Midbrain (tissue), 1 donor: ENCODE measurements at regions not wholly inside any gene's neighbourhood (a gene's known extent, or its start where the extent isn't known, plus 50 kb on each side); places are given as distances from the start of the nearest gene placed in this dataset.
A peak's percentile ranks its signal among the peaks of the same experiment; 100 is the strongest.
"Not testable (repeated sequence)": the region's sequence is repeated elsewhere in the genome, so short reads cannot be mapped to it uniquely, and the experiment has no call there.

Source experiments
- DNase-seq: peaks from one replicate; lab custom pipeline; 2025; lab: John Stamatoyannopoulos, UW

GRCh38 chr5:97936231-97936630 is 753.2 kb upstream of the RIOK2 start:
- DNase-seq = peak; percentile 8

- no peak for DNase-seq
Observed at GRCh38 chr5:97937846-97938245, 754.8 kb upstream of the RIOK2 start.

GRCh38 chr5:97943036-97943435 is 760.0 kb upstream of the RIOK2 start:
- no peak for DNase-seq

GRCh38 chr5:97951139-97951538 is 768.1 kb upstream of the RIOK2 start:
- DNase-seq = no peak

DNA sequence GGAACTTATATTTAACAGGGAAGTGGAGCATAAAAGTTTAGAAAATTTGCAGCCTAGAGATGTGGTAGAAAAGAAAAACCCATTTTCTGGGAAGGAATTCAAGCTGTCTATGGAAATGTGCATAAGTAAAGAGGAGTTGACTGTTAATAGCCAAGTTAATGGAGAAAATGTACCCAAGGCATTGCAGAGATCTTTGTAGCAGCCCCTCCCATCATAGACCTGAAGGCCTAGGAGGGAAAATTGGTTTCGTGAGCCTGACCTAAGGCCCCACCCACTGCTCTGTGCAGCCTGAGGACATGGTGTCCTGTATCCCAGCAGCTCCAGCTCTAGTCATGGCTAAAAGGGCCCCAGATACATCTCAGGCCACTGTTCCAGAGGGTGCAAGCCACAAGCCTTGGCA is 772.4 kb upstream of the RIOK2 start:
- DNase-seq = no peak

DNA sequence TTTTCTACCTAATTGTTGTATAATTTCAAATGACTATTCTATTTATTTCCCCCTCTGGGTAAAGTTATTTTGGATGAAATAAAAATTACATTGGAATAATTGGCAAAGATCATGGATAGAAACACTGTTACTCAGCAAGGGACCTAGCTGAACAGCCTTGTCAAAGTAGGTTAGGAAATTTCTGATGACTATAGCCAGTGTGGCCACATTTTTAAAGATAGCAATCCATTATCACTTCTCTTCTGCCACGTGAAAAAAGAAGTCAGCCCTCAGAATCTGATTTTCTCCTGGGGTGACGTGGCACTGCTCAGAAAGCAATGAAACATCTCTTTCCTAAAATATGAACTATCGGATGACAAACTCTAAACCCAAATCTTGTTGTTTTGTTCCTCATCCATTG is 784.2 kb upstream of the RIOK2 start:
- DNase-seq = no peak

GRCh38 chr5:97968346-97968745 is 785.3 kb upstream of the RIOK2 start:
- no peak for DNase-seq

DNA sequence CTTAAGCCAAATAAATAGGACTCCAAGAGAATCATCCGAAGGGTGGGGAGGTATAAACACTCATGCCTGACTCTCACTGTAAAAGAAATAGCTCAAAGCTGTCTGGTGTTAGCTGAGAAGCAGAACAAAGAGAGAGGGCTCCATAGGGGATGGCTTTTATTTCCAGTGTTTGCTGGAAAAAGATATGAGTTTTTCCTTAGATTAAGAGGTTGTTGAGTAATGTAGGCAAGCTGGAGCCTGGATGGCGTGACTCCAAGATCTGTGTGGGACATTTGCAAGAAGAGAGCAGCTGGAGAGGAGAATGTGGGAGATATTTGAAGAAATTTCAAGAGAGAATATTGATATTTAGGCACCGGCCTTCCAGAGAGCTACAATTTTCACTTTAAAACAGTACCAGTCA is 793.7 kb upstream of the RGMB start:
- no peak for DNase-seq

- no peak for DNase-seq
Observed at GRCh38 chr5:97980291-97980690, 793.2 kb upstream of the RGMB start.

GRCh38 chr5:97986069-97986468 is 787.4 kb upstream of the RGMB start:
- no peak for DNase-seq

GRCh38 chr5:97991236-97991635 is 782.2 kb upstream of the RGMB start:
- DNase-seq = no peak

- DNase-seq = peak; percentile 82
Observed at GRCh38 chr5:97998941-97999340, 774.5 kb upstream of the RGMB start.

DNA sequence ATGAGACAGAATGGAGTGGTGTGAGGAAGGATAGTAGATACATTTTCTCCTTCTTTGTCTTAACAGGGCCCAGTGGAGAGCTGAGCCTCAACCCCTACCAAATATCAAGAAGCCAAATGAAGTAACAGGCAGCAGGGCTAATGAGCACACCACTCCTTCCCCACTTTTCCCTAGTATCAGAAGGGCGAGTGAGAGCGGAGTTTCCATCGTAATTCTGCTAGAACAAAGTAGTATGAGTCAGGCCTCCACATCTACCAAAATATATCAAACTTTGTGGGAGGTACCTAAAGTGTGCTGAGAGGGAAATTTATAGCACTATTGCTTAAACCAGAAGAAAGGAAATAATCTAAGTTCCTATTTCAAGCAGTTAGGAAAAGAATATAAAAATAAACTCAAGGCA is 769.0 kb upstream of the RGMB start:
- DNase-seq = no peak

DNA sequence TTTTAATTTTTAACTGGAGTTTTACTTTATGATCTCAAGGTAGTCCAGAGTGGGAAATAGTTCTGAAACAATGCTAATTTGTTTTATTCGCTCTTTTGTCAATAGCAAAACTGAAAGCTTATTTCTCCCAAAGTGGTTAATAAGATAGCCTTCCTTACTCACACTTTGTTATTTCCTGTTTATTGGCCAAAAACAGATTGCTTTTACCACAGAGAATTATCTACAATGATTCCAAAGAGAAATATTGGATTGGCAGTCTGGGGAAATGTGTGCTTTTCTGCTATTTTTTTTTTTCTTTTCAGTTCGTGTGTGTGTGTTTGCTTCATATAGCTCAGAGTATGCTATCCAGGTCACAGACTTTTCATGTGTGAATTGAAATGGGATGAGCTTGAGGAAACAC is 756.7 kb upstream of the RGMB start:
- no peak for DNase-seq

DNA sequence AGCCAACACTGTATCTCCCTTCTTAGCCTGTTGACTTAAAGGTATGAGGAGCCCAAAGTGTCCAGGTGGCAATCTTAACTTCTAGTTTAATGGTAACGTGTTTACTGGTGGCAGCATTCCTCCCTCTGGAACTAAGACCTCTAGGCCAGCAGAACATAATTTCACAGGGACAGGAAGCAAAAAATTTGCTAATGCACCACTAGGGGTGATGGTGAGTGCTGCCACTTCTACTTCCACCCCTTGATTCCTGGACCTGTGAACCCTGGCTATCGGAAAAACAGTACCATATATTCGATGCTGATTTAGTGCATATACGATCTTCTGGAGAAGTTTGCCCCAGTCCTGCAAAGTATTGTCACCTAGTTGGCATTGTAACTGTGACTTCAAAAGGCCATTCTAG is 743.2 kb upstream of the RGMB start:
- not testable (repeated sequence) for DNase-seq

GRCh38 chr5:98031036-98031435 is 742.4 kb upstream of the RGMB start:
- DNase-seq = not testable (repeated sequence)

- DNase-seq = no peak
Observed at GRCh38 chr5:98031496-98031895, 742.0 kb upstream of the RGMB start.

DNA sequence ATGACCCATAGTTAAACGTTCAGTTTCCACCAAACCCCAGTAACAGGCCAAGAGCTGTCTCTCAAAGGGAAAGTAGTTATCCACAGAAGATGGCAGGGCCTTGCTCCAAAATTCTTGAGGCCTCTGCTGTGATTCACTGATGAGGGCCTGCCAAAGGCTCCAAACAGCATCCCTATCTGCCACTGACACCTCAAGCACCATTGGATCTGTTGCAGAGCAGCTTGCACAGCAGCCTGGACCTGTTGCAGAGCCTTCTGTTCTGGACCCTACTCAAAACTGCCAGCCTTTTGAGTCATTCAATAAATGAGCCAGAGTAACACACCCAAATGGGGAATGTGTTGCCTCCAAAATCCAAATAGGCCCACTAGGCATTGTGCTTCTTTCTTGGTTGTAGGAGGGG is 741.5 kb upstream of the RGMB start:
- DNase-seq = no peak

DNA sequence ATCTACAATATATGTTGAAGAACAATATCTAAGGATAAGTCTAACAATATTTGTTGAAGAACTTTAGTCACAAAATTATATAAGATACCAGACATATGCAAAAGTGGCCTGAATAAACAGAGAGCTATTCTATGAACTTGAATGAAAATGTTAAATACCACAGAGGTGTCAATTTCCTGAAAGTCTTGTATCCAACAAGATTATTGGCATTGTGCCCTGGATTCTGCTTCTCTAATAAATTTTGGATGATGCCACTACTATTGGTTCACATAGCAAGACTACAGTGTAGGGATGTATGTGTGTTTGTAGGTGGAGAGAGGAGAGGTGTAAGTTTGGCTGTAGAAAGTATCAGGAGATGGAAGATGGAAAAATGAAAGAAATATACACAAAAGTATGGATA is 731.8 kb upstream of the RGMB start:
- no peak for DNase-seq

DNA sequence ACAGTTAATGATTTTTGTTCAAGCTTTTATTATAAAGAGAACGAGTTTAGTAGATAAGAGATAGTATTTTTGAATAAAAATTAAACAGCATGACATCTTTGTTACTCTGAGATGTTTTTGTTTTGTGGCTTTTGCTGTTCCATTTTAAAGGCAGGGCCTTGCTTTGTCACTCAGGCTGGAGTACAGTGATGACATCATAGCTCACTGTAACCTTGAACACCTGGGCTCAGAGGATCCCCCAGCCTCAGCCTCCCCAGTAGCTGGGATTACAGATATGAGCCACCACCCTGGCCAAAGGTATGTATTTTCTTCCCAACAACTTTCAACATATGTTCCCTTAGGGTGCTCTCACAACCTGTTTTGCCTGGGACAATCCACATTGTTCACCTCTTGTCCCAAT is 730.9 kb upstream of the RGMB start:
- no peak for DNase-seq

- DNase-seq = no peak
Observed at GRCh38 chr5:98042961-98043360, 730.5 kb upstream of the RGMB start.

DNA sequence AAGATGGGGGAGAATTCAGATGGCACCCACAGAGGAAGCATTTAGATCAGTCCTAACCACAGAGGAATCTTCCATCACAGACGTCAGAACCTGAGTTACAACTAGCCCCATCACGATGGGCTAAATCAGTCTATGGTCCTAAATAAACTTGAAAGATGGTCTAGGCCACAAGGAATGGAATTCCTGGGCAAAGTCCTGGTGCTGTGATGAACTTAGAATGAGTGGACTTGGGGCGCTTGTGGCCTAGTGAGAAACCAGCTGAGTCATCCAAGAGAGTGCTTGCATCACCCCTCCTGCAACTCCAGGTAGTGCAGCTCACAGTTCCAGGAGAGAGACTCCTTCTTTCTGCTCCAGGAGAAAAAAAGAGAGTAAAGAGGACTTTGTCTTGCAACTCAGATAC is 722.9 kb upstream of the RGMB start:
- no peak for DNase-seq

DNA sequence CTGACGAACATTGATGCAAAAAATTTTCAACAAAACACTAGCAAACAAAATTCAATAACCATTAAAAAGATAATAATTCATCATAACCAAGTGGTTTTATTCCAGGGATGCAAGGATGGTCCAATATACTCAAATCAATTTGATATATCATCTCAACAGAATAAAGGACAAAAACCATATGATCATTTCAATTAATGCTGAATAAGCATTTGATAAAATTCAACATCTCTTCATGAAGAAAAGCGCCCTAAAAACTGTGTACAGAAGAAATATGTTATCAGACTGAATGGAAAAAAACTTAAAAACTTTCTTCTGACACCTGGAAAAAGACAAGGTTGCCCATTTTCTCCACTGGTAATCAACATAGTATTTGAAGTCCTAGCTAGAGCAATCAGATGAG is 720.3 kb upstream of the RGMB start:
- no peak for DNase-seq

- DNase-seq = no peak
Observed at GRCh38 chr5:98060148-98060547, 713.3 kb upstream of the RGMB start.

DNA sequence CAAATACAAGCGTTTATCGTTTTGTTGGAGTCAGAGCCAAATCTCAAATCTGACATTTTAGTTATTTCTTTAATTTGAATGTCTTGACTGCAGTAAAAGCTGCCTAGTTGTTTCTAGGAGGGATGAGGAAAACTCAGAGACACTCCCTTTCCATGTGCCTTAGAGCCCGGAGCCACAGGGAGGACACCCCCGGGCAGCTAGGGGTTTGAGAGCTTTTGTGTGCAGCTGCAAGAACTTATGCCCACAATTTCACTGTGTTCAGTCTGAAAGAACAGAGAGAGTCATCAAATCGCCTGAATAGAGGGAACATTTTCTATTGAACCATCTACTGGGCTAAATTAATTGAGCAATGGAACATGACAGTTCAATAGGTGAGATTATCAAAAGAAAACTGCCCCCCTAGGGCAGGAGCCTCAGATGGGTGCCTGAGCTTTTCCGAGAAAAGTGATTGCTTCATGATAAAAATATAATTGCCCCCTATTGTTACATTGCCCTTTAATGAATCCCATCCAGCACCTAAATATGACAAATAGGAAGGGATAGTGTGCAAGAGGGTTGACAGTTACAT is 709.3 kb upstream of the RGMB start:
- peak; percentile 51 for DNase-seq
